GM12801 (cell line): ENCODE measurements at regions not wholly inside any gene's neighbourhood (a gene's known extent, or its start where the extent isn't known, plus 50 kb on each side); places are given as distances from the start of the nearest gene placed in this dataset.

Experiments
- TF ChIP-seq, protein P1 (sequence below): IDR thresholded peaks from one replicate; pipeline ENCODE4 v1.5.1; 2011; ENCODE audit warnings: control low read depth; ENCODE audit not compliant: insufficient read length; ENCODE audit errors: extremely low read depth

DNA sequence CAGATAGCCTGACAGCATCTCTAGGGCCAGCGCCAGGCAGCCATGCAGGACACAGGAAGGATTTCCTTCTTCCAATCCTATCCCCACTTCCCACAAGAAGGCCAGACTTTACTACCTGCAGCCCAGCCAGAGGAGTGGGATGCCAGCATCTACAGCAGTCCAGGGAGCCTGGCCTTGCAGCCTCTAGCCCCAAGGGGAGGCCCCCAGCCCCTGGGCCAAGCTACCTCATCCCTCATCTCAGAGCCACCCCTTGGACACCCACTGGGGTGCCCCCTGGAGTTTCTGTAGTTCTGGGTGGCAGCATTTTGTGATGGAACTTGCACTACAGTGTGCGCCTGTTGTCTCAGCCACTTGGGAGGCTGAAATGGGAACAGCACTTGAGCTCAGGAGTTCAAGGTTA, 170.8 kb upstream of the PODXL start:
- TF ChIP-seq, protein P1, sequence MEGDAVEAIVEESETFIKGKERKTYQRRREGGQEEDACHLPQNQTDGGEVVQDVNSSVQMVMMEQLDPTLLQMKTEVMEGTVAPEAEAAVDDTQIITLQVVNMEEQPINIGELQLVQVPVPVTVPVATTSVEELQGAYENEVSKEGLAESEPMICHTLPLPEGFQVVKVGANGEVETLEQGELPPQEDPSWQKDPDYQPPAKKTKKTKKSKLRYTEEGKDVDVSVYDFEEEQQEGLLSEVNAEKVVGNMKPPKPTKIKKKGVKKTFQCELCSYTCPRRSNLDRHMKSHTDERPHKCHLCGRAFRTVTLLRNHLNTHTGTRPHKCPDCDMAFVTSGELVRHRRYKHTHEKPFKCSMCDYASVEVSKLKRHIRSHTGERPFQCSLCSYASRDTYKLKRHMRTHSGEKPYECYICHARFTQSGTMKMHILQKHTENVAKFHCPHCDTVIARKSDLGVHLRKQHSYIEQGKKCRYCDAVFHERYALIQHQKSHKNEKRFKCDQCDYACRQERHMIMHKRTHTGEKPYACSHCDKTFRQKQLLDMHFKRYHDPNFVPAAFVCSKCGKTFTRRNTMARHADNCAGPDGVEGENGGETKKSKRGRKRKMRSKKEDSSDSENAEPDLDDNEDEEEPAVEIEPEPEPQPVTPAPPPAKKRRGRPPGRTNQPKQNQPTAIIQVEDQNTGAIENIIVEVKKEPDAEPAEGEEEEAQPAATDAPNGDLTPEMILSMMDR: no peak

DNA sequence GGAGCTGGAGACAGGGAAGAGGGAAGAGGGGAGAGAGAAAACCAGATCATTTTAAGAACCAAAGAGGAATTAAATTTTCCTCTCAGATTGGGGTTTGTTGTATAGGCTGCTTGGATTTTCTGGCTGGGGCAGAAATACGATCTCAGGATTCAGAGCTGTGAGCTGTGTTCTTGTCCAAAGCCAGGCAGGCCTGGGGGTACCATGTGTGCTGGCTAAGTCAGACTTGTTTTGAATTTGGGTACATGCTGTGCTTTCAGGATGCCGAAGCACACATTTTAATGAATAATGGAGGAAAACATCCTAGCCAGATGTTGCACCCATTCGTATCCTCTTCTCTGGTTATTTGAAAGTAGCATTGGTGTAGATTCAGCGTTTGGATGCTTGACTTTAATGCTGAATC, 170.3 kb upstream of the PODXL start:
- TF ChIP-seq, protein P1: no peak

DNA sequence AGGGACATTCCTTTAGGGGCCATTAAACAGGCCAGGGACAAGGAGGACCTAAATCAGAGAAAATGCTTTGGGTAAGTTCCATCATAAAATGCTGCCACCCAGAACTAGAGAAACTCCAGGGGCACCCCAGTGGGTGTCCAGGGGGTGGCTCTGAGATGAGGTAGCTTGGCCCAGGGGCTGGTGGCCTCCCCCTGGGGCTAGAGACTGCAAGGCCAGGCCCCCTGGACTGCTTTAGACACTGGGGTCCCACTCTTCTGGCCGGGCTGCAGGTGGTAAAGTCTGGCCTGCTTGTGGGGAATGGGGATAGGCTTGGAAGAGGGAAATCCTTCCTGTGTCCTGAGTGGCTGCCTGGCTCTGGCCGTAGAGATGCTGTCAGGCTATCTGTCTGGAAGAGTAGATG, 169.6 kb upstream of the PODXL start:
- TF ChIP-seq, protein P1: no peak

DNA sequence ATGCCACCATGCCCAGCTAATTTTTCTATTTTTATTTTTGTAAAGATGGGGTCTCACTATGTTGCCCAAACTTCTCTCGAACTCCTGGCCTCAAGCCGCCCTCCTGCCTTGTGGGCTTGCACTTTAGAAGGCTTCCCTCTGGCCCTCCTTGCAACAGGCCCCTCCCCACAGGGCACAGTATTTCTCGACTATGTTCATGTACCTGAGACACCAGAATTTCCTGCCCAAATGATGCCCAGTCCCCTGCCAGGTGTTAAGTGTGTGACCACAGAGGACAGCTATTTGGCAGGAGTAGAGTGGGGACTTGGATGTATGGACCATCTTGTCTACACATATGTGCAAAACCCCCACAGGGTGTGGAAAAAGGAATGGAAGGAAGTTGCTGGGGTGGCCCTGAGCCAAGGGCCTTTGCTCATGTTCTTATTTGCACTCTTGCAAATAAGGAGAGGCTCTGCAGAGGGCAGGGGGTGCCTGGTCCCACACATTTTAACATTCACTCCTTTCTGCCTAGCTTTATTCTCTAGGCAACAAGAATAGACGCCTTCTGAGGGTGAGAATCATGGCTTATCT, 168.4 kb upstream of the PODXL start:
- TF ChIP-seq, protein P1: no peak

DNA sequence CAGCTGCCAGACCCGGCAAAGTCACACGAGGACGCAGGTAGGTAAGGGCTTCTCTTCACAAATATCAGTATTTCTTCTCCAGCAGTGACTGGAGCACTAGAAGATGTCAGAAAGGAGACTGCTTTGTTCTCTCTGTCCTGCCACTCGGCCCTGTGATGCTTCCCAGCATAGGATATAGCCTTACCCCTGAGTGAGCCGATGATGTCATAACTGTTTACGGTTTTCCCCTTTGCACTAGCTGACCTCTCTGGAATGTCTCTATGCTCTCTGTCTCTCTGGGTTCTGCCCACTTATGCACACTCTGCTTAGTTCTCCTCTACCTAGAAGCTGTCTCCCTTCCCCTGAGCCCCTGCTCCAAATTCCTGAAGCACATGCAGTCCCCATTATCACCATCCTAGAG, 167.5 kb upstream of the PODXL start:
- TF ChIP-seq, protein P1: no peak

DNA sequence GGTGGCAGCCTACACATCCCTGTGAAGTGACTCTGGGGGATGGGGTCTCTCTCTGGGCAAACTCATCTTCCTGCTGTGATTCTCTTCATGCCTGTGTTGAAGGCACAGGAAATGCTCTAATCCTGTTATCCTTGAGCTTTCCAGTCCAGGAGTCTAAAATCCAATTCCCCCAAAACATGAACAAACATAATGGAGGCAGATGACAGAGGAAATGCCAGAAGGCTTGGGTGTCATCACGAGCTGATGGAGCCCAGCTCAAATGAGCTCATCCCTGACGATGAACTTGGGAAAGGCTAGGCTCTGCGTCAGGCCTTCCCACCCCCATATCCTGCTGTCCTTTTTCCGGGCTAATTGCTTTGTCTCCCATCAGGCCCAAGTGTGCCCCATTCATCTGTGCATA, 165.9 kb upstream of the PODXL start:
- TF ChIP-seq, protein P1: no peak

DNA sequence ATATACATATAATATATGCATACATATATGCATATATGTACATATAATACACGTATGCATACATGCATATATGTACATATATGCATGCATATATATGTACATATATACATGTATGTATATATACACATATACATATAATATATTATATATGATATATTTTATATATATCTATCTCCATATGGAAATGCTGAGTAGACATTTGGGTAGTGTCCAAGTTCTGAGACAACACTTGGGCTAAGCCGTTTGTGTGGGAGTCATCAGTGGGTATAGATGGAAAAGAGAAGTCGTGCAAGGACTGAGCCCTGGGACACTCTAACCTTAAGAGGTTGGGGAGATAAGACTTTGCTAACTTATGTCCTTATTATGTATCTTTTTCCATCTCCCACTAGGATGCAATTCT, 165.2 kb upstream of the PODXL start:
- TF ChIP-seq, protein P1: no peak
